ENCODE measurements at regions not wholly inside any gene's neighbourhood (a gene's known extent, or its start where the extent isn't known, plus 50 kb on each side); places are given as distances from the start of the nearest gene placed in this dataset.

GRCh38 chrX:39309721-39310152, 508.5 kb downstream of the MID1IP1 start:
- H3K27me3 ChIP-seq (ENCODE audit: control insufficient read depth, insufficient read depth, low read length), result no peaks in the 10 kb centered on the region
- no peaks in the 10 kb centered on the region for H3K36me3 ChIP-seq (ENCODE audit: control insufficient read depth, insufficient read depth, low read length)
- H3K9me3 ChIP-seq (ENCODE audit: control insufficient read depth, insufficient read depth, low read length), result no peaks in the 10 kb centered on the region
- no peaks in the 10 kb centered on the region for H3K4me1 ChIP-seq (ENCODE audit: control insufficient read depth, insufficient read depth, low read length)
- H3K4me3 ChIP-seq (ENCODE audit: low read depth, low read length), result no peak overlapping the region
- H3K9ac ChIP-seq (ENCODE audit: low read depth, low read length), result no peak overlapping the region

DNA sequence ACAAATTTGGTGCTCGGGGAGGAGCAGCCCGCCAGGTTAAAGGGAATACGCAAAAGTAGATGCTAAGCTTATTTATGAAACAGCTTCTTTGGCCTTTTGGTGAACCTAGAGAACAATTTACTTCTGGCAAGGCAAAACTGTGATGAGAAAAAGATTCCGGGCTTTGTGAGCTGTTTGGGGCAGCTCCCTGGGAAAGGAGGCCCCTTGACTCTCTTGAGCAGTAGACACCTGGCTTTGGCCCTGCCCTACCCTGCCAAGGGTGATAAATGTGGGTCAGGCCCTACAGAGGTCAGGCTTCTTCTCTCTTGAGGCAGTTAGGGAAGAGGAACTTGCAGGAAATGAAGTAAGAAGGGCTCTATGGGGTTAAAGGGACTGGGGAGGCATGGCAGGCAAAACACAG, 509.6 kb downstream of the MID1IP1 start:
- Histone ChIP-seq H3K36me3 (ENCODE audit: control insufficient read depth, insufficient read depth, low read length) (no peaks in the 10 kb centered on the region), H3K27me3 (ENCODE audit: control insufficient read depth, insufficient read depth, low read length) (no peaks in the 10 kb centered on the region), H3K4me3 (ENCODE audit: low read depth, low read length) (no peak overlapping the region), H3K9ac (ENCODE audit: low read depth, low read length) (no peak overlapping the region), H3K9me3 (ENCODE audit: control insufficient read depth, insufficient read depth, low read length) (no peaks in the 10 kb centered on the region), H3K4me1 (ENCODE audit: control insufficient read depth, insufficient read depth, low read length) (no peaks in the 10 kb centered on the region)

GRCh38 chrX:39311646-39312045, 510.4 kb downstream of the MID1IP1 start:
- no peaks in the 10 kb centered on the region for H3K36me3 ChIP-seq (ENCODE audit: control insufficient read depth, insufficient read depth, low read length)
- H3K9me3 ChIP-seq (ENCODE audit: control insufficient read depth, insufficient read depth, low read length), result no peaks in the 10 kb centered on the region
- no peak overlapping the region for H3K9ac ChIP-seq (ENCODE audit: low read depth, low read length)
- H3K27me3 ChIP-seq (ENCODE audit: control insufficient read depth, insufficient read depth, low read length), result no peaks in the 10 kb centered on the region
- no peaks in the 10 kb centered on the region for H3K4me1 ChIP-seq (ENCODE audit: control insufficient read depth, insufficient read depth, low read length)
- no peak overlapping the region for H3K4me3 ChIP-seq (ENCODE audit: low read depth, low read length)

DNA sequence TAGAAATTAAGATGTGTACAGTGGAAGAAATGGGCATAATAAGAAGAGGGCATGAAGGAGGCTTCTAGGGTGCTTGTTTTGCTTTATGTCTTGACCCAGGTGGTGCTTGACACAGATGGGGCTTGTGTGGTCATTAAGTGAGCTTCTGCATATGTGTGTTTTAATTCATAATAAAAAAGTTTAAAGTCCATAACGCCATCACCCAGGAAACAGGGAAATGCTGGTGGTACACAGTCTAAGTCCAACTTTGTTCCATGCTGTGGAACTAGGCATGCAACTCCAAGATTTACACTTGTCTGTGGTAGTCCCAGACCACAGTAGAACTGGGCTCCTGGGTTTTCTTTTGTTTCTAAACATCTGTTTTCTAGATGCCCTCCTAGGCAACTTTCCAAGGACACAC, 511.9 kb downstream of the MID1IP1 start:
- H3K27me3 ChIP-seq (ENCODE audit: control insufficient read depth, insufficient read depth, low read length), result no peaks in the 10 kb centered on the region
- H3K4me1 ChIP-seq (ENCODE audit: control insufficient read depth, insufficient read depth, low read length), result no peaks in the 10 kb centered on the region
- no peak overlapping the region for H3K9ac ChIP-seq (ENCODE audit: low read depth, low read length)
- H3K9me3 ChIP-seq (ENCODE audit: control insufficient read depth, insufficient read depth, low read length), result no peaks in the 10 kb centered on the region
- no peaks in the 10 kb centered on the region for H3K36me3 ChIP-seq (ENCODE audit: control insufficient read depth, insufficient read depth, low read length)
- no peak overlapping the region for H3K4me3 ChIP-seq (ENCODE audit: low read depth, low read length)

- no peaks in the 10 kb centered on the region for H3K27me3 ChIP-seq (ENCODE audit: control insufficient read depth, insufficient read depth, low read length)
- H3K4me1 ChIP-seq (ENCODE audit: control insufficient read depth, insufficient read depth, low read length), result no peaks in the 10 kb centered on the region
- H3K36me3 ChIP-seq (ENCODE audit: control insufficient read depth, insufficient read depth, low read length), result no peaks in the 10 kb centered on the region
- H3K9ac ChIP-seq (ENCODE audit: low read depth, low read length), result no peak overlapping the region
- H3K4me3 ChIP-seq (ENCODE audit: low read depth, low read length), result no peak overlapping the region
- H3K9me3 ChIP-seq (ENCODE audit: control insufficient read depth, insufficient read depth, low read length), result no peaks in the 10 kb centered on the region
These were observed 517.5 kb downstream of the MID1IP1 start for GRCh38 chrX:39318506-39319343.

GRCh38 chrX:39320165-39320564, 518.9 kb downstream of the MID1IP1 start:
- Histone ChIP-seq H3K9me3 (ENCODE audit: control insufficient read depth, insufficient read depth, low read length) (no peaks in the 10 kb centered on the region), H3K4me1 (ENCODE audit: control insufficient read depth, insufficient read depth, low read length) (no peaks in the 10 kb centered on the region), H3K4me3 (ENCODE audit: low read depth, low read length) (no peak overlapping the region), H3K27me3 (ENCODE audit: control insufficient read depth, insufficient read depth, low read length) (no peaks in the 10 kb centered on the region), H3K9ac (ENCODE audit: low read depth, low read length) (no peak overlapping the region), H3K36me3 (ENCODE audit: control insufficient read depth, insufficient read depth, low read length) (no peaks in the 10 kb centered on the region)

DNA sequence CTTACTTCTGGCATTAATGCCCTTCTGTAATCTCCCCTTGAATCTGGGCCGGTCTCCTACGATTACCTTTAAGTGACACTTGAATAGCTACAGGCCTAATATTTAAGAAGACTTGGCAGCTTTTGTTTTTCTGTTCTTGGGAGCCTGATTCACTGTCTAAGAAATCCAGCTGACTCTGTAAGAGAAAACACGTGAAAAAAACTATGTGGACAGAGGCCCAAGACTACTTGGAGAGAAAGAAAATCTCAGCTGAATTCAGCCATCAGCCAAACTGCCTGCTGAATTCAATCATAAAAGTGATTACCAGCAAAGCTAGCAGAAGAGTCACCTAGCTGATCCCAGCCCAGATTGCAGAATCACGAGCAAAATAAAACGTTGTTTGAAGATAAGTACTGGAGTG, 521.2 kb downstream of the MID1IP1 start:
- Histone ChIP-seq H3K4me1 (ENCODE audit: control insufficient read depth, insufficient read depth, low read length) (no peaks in the 10 kb centered on the region), H3K9ac (ENCODE audit: low read depth, low read length) (no peak overlapping the region), H3K4me3 (ENCODE audit: low read depth, low read length) (no peak overlapping the region), H3K27me3 (ENCODE audit: control insufficient read depth, insufficient read depth, low read length) (no peaks in the 10 kb centered on the region), H3K36me3 (ENCODE audit: control insufficient read depth, insufficient read depth, low read length) (no peaks in the 10 kb centered on the region), H3K9me3 (ENCODE audit: control insufficient read depth, insufficient read depth, low read length) (no peaks in the 10 kb centered on the region)

DNA sequence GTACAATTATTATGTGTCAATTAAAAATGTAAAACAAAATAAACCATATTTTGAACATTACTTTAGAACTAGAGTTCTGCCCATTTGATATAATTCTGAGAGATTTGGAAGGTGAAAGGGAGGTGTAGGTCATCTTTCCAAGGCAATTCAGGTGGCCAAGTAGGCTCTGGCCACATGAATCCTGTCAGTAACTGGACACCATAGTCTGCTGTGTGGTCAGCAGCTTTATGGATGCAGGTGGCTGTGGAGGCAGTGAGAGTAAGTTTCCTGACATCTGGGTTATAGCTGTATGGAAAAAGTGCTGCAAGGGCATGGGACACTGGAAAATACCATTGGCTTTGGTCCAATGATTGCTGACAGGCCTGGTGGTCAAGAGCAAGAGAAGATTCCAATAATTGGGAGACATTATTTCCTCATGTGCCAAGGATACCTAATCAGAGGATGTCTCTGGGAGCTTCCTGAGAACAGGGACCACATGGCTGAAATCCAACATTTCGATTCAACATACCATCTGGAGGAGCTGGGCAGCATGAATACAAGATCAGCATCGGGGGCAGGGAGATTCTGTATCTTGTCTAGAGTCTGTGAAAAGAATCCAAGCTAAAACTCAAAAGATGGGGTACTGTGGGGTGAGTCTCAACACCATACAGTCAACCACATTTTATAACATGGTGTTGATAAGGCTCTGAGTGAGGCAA, 523.1 kb downstream of the MID1IP1 start:
- H3K9me3 ChIP-seq (ENCODE audit: control insufficient read depth, insufficient read depth, low read length), result no peaks in the 10 kb centered on the region
- no peaks in the 10 kb centered on the region for H3K27me3 ChIP-seq (ENCODE audit: control insufficient read depth, insufficient read depth, low read length)
- no peak overlapping the region for H3K9ac ChIP-seq (ENCODE audit: low read depth, low read length)

GRCh38 chrX:39327255-39327654, 526.0 kb downstream of the MID1IP1 start:
- H3K4me1 ChIP-seq (ENCODE audit: control insufficient read depth, insufficient read depth, low read length), result no peaks in the 10 kb centered on the region
- H3K9me3 ChIP-seq (ENCODE audit: control insufficient read depth, insufficient read depth, low read length), result no peaks in the 10 kb centered on the region
- no peaks in the 10 kb centered on the region for H3K27me3 ChIP-seq (ENCODE audit: control insufficient read depth, insufficient read depth, low read length)
- no peak overlapping the region for H3K9ac ChIP-seq (ENCODE audit: low read depth, low read length)
- H3K36me3 ChIP-seq (ENCODE audit: control insufficient read depth, insufficient read depth, low read length), result no peaks in the 10 kb centered on the region
- no peak overlapping the region for H3K4me3 ChIP-seq (ENCODE audit: low read depth, low read length)

More for the DNA sequence above, 523.1 kb downstream of the MID1IP1 start:
- Histone ChIP-seq H3K4me3 (ENCODE audit: low read depth, low read length) (no peak overlapping the region), H3K4me1 (ENCODE audit: control insufficient read depth, insufficient read depth, low read length) (no peaks in the 10 kb centered on the region), H3K36me3 (ENCODE audit: control insufficient read depth, insufficient read depth, low read length) (no peaks in the 10 kb centered on the region)

- Histone ChIP-seq H3K4me3 (ENCODE audit: low read depth, low read length) (no peak overlapping the region), H3K4me1 (ENCODE audit: control insufficient read depth, insufficient read depth, low read length) (no peaks in the 10 kb centered on the region), H3K27me3 (ENCODE audit: control insufficient read depth, insufficient read depth, low read length) (no peaks in the 10 kb centered on the region), H3K9ac (ENCODE audit: low read depth, low read length) (no peak overlapping the region), H3K9me3 (ENCODE audit: control insufficient read depth, insufficient read depth, low read length) (no peaks in the 10 kb centered on the region), H3K36me3 (ENCODE audit: control insufficient read depth, insufficient read depth, low read length) (no peaks in the 10 kb centered on the region)
These were observed 526.4 kb downstream of the MID1IP1 start for GRCh38 chrX:39327705-39328104.

GRCh38 chrX:39328661-39329060, 527.4 kb downstream of the MID1IP1 start:
- H3K9me3 ChIP-seq (ENCODE audit: control insufficient read depth, insufficient read depth, low read length), result no peaks in the 10 kb centered on the region
- no peaks in the 10 kb centered on the region for H3K27me3 ChIP-seq (ENCODE audit: control insufficient read depth, insufficient read depth, low read length)
- H3K4me1 ChIP-seq (ENCODE audit: control insufficient read depth, insufficient read depth, low read length), result no peaks in the 10 kb centered on the region
- H3K9ac ChIP-seq (ENCODE audit: low read depth, low read length), result no peak overlapping the region
- H3K36me3 ChIP-seq (ENCODE audit: control insufficient read depth, insufficient read depth, low read length), result no peaks in the 10 kb centered on the region
- no peak overlapping the region for H3K4me3 ChIP-seq (ENCODE audit: low read depth, low read length)
